ENCODE measurements at regions not wholly inside any gene's neighbourhood (a gene's known extent, or its start where the extent isn't known, plus 50 kb on each side); places are given as distances from the start of the nearest gene placed in this dataset.

DNA sequence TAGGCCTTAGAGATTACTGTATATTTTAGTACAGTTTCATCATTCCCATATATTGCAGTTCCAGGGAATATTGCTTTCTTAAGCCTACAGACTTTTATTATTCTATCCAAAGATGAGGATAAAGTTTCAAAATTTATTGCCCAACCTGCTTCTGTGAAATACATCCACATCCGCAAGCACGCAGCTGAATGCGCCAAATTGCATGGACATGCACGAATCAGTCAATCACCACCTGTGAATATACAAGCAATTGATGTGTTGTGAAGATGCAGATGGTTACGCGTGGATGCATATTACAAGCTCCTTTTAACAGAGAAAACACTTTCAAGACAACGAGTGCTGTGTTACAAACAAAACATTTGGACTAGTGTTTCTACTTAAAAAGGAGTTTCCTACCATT is 577.8 kb upstream of the PLXNA2 start:
- Histone ChIP-seq H2AFZ (no peak overlapping the region), H3K9me2 (ENCODE audit: insufficient read depth) (no peaks in the 10 kb centered on the region), H3K9ac (no peak overlapping the region), H3K4me1 (ENCODE audit: insufficient read depth) (no peaks in the 10 kb centered on the region), H4K20me1 (ENCODE audit: insufficient read depth) (no peaks in the 10 kb centered on the region), H3K9me3 (ENCODE audit: low read depth) (no peaks in the 10 kb centered on the region), H3K27ac (no peak overlapping the region), H3K4me3 (no peak overlapping the region), H3K4me2 (ENCODE audit: unreplicated experiment) (no peak overlapping the region), H3K27me3 (replicated peaks; ENCODE audit: insufficient read depth) (no peaks in the 10 kb centered on the region), H3K79me2 (ENCODE audit: insufficient read depth) (no peaks in the 10 kb centered on the region), H3F3A (ENCODE audit: insufficient read depth) (no peaks in the 10 kb centered on the region), H3K36me3 (ENCODE audit: low read depth) (no peaks in the 10 kb centered on the region)
- WGBS, 2 experiments (ENCODE audit: low coverage in 1 of 2, low lambda C conversion rate in 2 of 2, missing lambda C conversion rate in 2 of 2) = 67 to 68% methylated on average over 7 of the region's 7 CpGs
- no peak for TF ChIP-seq EZH2phosphoT487 (IDR thresholded peaks at IDR 0.05; ENCODE audit: insufficient read depth, low read depth)
- TF ChIP-seq EZH2 (IDR thresholded peaks at IDR 0.05; ENCODE audit: insufficient read depth, poor library complexity, severe bottlenecking) = no peak
- no peak for DNase-seq
- in situ Hi-C loops (cut with MboI) = no loop called here

- in situ Hi-C loops (cut with MboI) = no loop called here
- no peak for DNase-seq
- H3K27me3 ChIP-seq (replicated peaks; ENCODE audit: insufficient read depth) = no peaks in the 10 kb centered on the region
- H3K27ac ChIP-seq = no peak overlapping the region
- 6% methylated on average over 2 of the region's 2 CpGs for WGBS, 2 experiments (ENCODE audit: low coverage in 1 of 2, low lambda C conversion rate in 2 of 2, missing lambda C conversion rate in 2 of 2)
- H3F3A ChIP-seq (ENCODE audit: insufficient read depth) = no peaks in the 10 kb centered on the region
- H3K79me2 ChIP-seq (ENCODE audit: insufficient read depth) = no peaks in the 10 kb centered on the region
- no peak overlapping the region for H2AFZ ChIP-seq
- no peaks in the 10 kb centered on the region for H3K36me3 ChIP-seq (ENCODE audit: low read depth)
- no peak overlapping the region for H3K9ac ChIP-seq
- no peaks in the 10 kb centered on the region for H4K20me1 ChIP-seq (ENCODE audit: insufficient read depth)
- H3K4me1 ChIP-seq (ENCODE audit: insufficient read depth) = no peaks in the 10 kb centered on the region
- no peak overlapping the region for H3K4me3 ChIP-seq
- no peak for TF ChIP-seq EZH2phosphoT487 (IDR thresholded peaks at IDR 0.05; ENCODE audit: insufficient read depth, low read depth)
- no peak for TF ChIP-seq EZH2 (IDR thresholded peaks at IDR 0.05; ENCODE audit: insufficient read depth, poor library complexity, severe bottlenecking)
- H3K4me2 ChIP-seq (ENCODE audit: unreplicated experiment) = no peak overlapping the region
- no peaks in the 10 kb centered on the region for H3K9me2 ChIP-seq (ENCODE audit: insufficient read depth)
- H3K9me3 ChIP-seq (ENCODE audit: low read depth) = no peaks in the 10 kb centered on the region
These were observed 581.1 kb upstream of the PLXNA2 start for GRCh38 chr1:208825300-208825699.

- 2 to 3% methylated on average over 5 of the region's 5 CpGs for WGBS, 2 experiments (ENCODE audit: low coverage in 1 of 2, low lambda C conversion rate in 2 of 2, missing lambda C conversion rate in 2 of 2)
- Histone ChIP-seq H3K4me1 (ENCODE audit: insufficient read depth) (no peaks in the 10 kb centered on the region), H3K27ac (no peak overlapping the region), H3K4me3 (no peak overlapping the region), H3K4me2 (ENCODE audit: unreplicated experiment) (no peak overlapping the region), H3K9me3 (ENCODE audit: low read depth) (no peaks in the 10 kb centered on the region), H3K79me2 (ENCODE audit: insufficient read depth) (no peaks in the 10 kb centered on the region), H2AFZ (no peak overlapping the region), H3K9ac (no peak overlapping the region), H3K9me2 (ENCODE audit: insufficient read depth) (no peaks in the 10 kb centered on the region), H4K20me1 (ENCODE audit: insufficient read depth) (no peaks in the 10 kb centered on the region), H3F3A (ENCODE audit: insufficient read depth) (no peaks in the 10 kb centered on the region), H3K27me3 (replicated peaks; ENCODE audit: insufficient read depth) (no peaks in the 10 kb centered on the region), H3K36me3 (ENCODE audit: low read depth) (no peaks in the 10 kb centered on the region)
- in situ Hi-C loops (cut with MboI) = no loop called here
- no peak for TF ChIP-seq EZH2phosphoT487 (IDR thresholded peaks at IDR 0.05; ENCODE audit: insufficient read depth, low read depth)
- no peak for TF ChIP-seq EZH2 (IDR thresholded peaks at IDR 0.05; ENCODE audit: insufficient read depth, poor library complexity, severe bottlenecking)
- DNase-seq = no peak
These were observed 585.4 kb upstream of the PLXNA2 start for GRCh38 chr1:208829595-208829994.

DNA sequence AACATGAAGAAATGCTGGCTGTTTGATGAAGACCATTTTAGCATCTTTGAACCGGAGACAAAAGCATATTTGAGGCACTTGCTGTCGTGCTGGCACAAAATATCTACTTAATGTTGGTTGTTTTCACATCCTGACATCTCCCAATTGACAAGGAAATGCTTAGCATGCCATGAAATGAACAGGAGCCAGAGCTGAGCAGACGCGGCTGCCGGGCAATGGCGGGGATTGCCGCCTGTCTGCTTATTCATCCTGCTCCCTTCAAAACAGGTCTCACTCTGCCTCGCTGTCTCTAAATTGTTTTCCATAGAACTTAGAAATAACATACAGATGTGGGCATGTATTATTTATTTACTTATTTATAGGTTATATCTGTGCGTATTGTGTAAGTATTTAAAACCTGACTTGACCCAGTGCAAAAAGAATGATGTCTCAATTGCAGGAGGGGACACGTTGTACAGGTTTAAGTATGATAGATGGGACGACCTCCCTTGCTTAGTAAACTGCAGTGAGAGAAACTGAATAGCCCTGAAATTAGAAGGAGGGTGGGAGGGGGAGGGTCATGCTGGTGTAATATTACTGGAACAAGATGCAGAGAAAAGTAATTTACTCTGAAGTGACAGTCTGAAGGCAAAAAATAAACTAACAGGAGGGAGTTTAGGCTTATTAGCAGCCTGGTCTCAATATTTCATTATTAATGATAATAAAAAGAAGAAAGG is 590.4 kb upstream of the PLXNA2 start:
- no peak overlapping the region for H3K27ac ChIP-seq
- in situ Hi-C loops (cut with MboI) = no loop called here
- H3K27me3 ChIP-seq (replicated peaks; ENCODE audit: insufficient read depth) = no peaks in the 10 kb centered on the region
- TF ChIP-seq EZH2 (IDR thresholded peaks at IDR 0.05; ENCODE audit: insufficient read depth, poor library complexity, severe bottlenecking) = no peak
- TF ChIP-seq EZH2phosphoT487 (IDR thresholded peaks at IDR 0.05; ENCODE audit: insufficient read depth, low read depth) = no peak
- 2 to 3% methylated on average over 11 of the region's 11 CpGs for WGBS, 2 experiments (ENCODE audit: low coverage in 1 of 2, low lambda C conversion rate in 2 of 2, missing lambda C conversion rate in 2 of 2)
- no peak overlapping the region for H3K9ac ChIP-seq
- H3K9me2 ChIP-seq (ENCODE audit: insufficient read depth) = no peaks in the 10 kb centered on the region
- H3K36me3 ChIP-seq (ENCODE audit: low read depth) = no peaks in the 10 kb centered on the region
- peak; percentile 23 for DNase-seq
- H2AFZ ChIP-seq = no peak overlapping the region
- H3K4me1 ChIP-seq (ENCODE audit: insufficient read depth) = no peaks in the 10 kb centered on the region
- no peaks in the 10 kb centered on the region for H4K20me1 ChIP-seq (ENCODE audit: insufficient read depth)
- H3K4me3 ChIP-seq = no peak overlapping the region
- H3K9me3 ChIP-seq (ENCODE audit: low read depth) = no peaks in the 10 kb centered on the region
- H3K79me2 ChIP-seq (ENCODE audit: insufficient read depth) = no peaks in the 10 kb centered on the region
- no peaks in the 10 kb centered on the region for H3F3A ChIP-seq (ENCODE audit: insufficient read depth)
- no peak overlapping the region for H3K4me2 ChIP-seq (ENCODE audit: unreplicated experiment)

DNA sequence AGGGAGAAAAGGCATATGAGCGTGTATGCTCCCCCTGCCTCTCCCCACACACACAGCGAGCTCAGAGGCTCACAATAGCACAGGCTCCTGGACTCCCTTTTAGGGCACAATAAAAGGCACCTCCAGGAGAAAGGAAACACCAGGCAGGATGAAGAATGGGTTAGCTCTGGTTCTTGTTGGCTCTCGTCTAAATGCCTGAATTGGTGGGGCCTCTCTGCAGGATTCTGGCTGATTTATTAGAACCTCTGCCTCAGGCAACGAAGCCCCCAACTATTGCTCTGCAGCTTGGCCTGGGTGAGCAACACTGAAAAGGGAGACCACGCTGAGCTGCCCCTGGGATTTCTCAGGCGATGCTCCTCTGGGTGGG is 590.9 kb upstream of the PLXNA2 start:
- no peak overlapping the region for H3K9ac ChIP-seq
- H3K79me2 ChIP-seq (ENCODE audit: insufficient read depth) = no peaks in the 10 kb centered on the region
- no peaks in the 10 kb centered on the region for H4K20me1 ChIP-seq (ENCODE audit: insufficient read depth)
- no peak overlapping the region for H3K4me3 ChIP-seq
- no peaks in the 10 kb centered on the region for H3K27me3 ChIP-seq (replicated peaks; ENCODE audit: insufficient read depth)
- H3K36me3 ChIP-seq (ENCODE audit: low read depth) = no peaks in the 10 kb centered on the region
- no peaks in the 10 kb centered on the region for H3K4me1 ChIP-seq (ENCODE audit: insufficient read depth)
- no peak overlapping the region for H3K4me2 ChIP-seq (ENCODE audit: unreplicated experiment)
- DNase-seq = no peak
- in situ Hi-C loops (cut with MboI) = no loop called here
- TF ChIP-seq EZH2 (IDR thresholded peaks at IDR 0.05; ENCODE audit: insufficient read depth, poor library complexity, severe bottlenecking) (no peak), EZH2phosphoT487 (IDR thresholded peaks at IDR 0.05; ENCODE audit: insufficient read depth, low read depth) (no peak)
- WGBS, 2 experiments (ENCODE audit: low coverage in 1 of 2, low lambda C conversion rate in 2 of 2, missing lambda C conversion rate in 2 of 2) = 19 to 34% methylated on average over 6 of the region's 6 CpGs
- no peaks in the 10 kb centered on the region for H3F3A ChIP-seq (ENCODE audit: insufficient read depth)
- no peaks in the 10 kb centered on the region for H3K9me2 ChIP-seq (ENCODE audit: insufficient read depth)
- H3K9me3 ChIP-seq (ENCODE audit: low read depth) = no peaks in the 10 kb centered on the region
- no peak overlapping the region for H2AFZ ChIP-seq
- no peak overlapping the region for H3K27ac ChIP-seq
